Skeletal muscle tissue (tissue), 3 donors: ENCODE measurements at regions not wholly inside any gene's neighbourhood (a gene's known extent, or its start where the extent isn't known, plus 50 kb on each side); places are given as distances from the start of the nearest gene placed in this dataset.

Experiments used
- H3K27ac ChIP-seq: one replicate; pipeline ENCODE4 v1.7.0; 2013; ENCODE audit warnings: mild to moderate bottlenecking, low read depth, low read length, inconsistent platforms
- H3K27me3 ChIP-seq, 3 donors: one replicate each; pipeline ENCODE4 v1.7.0; 2013; ENCODE audit warnings: low read length in 3 of 3; ENCODE audit not compliant: control insufficient read depth in 3 of 3, insufficient read depth in 3 of 3
- H3K36me3 ChIP-seq, 3 donors: one replicate each; pipeline ENCODE4 v1.7.0; 2013; ENCODE audit warnings: low read length in 3 of 3; ENCODE audit not compliant: control insufficient read depth in 3 of 3, insufficient read depth in 3 of 3
- H3K4me1 ChIP-seq, 3 donors: one replicate each; pipeline ENCODE4 v1.7.0; 2013; ENCODE audit warnings: low read length in 3 of 3, mild to moderate bottlenecking in 3 of 3; ENCODE audit not compliant: control insufficient read depth in 3 of 3, insufficient read depth in 3 of 3
- H3K4me3 ChIP-seq, 3 donors: one replicate each; pipeline ENCODE4 v1.7.0; 2013; ENCODE audit warnings: low read length in 3 of 3
- H3K9ac ChIP-seq, 3 donors: one replicate each; pipeline ENCODE4 v1.7.0; 2013; ENCODE audit warnings: low read length in 3 of 3, mild to moderate bottlenecking in 3 of 3, moderate library complexity in 2 of 3, low read depth in 1 of 3
- H3K9me3 ChIP-seq, 3 donors: one replicate each; pipeline ENCODE4 v1.7.0; 2013; ENCODE audit warnings: low read length in 3 of 3; ENCODE audit not compliant: control insufficient read depth in 3 of 3
- donor health status: Osteomylitis.

DNA sequence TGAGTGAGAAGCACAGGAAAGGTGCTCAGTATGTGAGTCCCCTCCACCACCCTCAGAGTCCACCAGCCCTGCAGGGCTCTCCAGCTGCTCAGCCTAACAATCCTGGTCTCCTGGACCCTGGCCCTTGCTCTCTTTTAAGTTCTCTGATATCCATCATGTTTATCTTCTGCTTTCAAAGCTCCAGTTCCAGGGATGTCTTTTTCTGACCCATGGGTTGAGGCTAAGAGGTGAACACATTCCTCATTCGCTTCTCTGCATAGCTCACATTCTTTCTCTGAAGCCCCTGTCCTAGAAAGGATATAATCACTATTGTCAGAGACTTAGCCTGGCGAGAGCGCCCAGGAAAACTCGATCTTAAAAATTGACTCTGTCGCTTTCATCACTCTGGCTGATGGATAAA, 86.4 kb downstream of the ARL4C start:
- no peaks in the 10 kb centered on the region for H3K4me1 ChIP-seq
- no peak overlapping the region for H3K9ac ChIP-seq
- no peak overlapping the region for H3K27ac ChIP-seq
- H3K4me3 ChIP-seq, result no peak overlapping the region
- no peaks in the 10 kb centered on the region for H3K36me3 ChIP-seq
- no peaks in the 10 kb centered on the region for H3K27me3 ChIP-seq
- no peaks in the 10 kb centered on the region for H3K9me3 ChIP-seq

DNA sequence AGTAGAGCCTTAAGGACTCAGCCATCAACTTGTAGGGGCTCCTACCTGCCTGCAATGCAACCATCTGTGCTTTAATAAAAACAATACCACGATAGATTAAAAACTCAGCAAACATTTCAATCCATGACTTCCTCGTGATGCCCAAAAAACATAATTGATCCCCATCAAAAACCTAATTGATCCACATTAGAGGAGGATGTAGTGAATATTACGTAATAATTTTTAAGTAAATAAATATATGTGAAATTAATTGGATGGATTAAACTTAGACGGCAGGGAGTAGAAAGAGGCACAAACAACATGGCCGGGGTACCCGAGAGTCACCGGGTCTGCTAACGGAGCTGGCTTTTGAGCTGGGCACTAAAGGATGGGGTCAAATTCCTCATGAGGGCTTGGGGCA, 87.3 kb downstream of the ARL4C start:
- no peaks in the 10 kb centered on the region for H3K36me3 ChIP-seq
- H3K4me3 ChIP-seq, result no peak overlapping the region
- no peak overlapping the region for H3K27ac ChIP-seq
- H3K27me3 ChIP-seq, result no peaks in the 10 kb centered on the region
- H3K4me1 ChIP-seq, result peaks cover 0 to 5% (median 0%) of the 10 kb centered on the region in 3 donors
- H3K9ac ChIP-seq, result no peak overlapping the region
- no peaks in the 10 kb centered on the region for H3K9me3 ChIP-seq

DNA sequence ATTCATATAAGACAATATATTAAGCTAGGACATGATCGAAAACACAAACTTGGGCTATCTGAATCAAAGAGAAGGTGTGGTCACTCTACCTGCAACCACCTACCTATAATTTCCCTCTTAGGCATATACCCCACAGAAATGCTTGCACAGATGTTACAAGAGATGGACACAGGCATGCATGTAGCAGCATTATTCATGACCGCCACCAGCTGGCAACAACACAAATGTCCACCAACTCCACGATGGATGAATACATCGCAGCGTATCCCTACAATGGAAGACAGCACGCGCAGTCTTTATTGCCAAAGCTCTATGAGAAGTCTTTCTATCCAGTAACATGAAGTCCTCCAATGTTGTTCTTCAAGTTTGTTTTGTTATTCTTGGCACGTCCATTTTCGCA, 90.8 kb downstream of the ARL4C start:
- H3K9ac ChIP-seq, result no peak overlapping the region
- peaks cover 0 to 5% (median 0%) of the 10 kb centered on the region in 3 donors for H3K4me1 ChIP-seq
- no peak overlapping the region for H3K4me3 ChIP-seq
- H3K27ac ChIP-seq, result no peak overlapping the region
- H3K9me3 ChIP-seq, result no peaks in the 10 kb centered on the region
- H3K27me3 ChIP-seq, result peaks cover 0 to 6% (median 0%) of the 10 kb centered on the region in 3 donors
- H3K36me3 ChIP-seq, result no peaks in the 10 kb centered on the region

DNA sequence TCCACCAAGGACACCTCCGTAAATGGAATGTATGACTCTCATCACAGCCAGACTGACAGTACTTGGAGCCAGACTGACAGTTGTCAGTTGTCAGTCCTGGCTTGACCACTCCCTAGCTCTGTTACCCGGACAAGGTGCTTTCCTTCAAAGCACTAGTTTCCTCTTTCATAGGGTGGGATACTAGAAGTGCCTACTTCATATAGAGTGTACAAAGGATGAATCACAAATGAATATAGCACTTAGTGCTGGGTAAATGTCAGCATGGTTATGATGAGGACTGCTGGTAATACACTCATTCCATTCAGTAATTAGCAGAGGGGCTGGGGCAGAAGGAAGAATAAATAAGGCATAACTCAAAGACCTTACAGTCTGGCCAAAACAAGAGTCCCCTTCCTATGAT, 91.4 kb downstream of the ARL4C start:
- Histone ChIP-seq H3K9me3 (no peaks in the 10 kb centered on the region), H3K27me3 (peaks cover 0 to 6% (median 0%) of the 10 kb centered on the region in 3 donors), H3K4me1 (peaks cover 0 to 5% (median 0%) of the 10 kb centered on the region in 3 donors), H3K9ac (no peak overlapping the region), H3K27ac (no peak overlapping the region), H3K4me3 (no peak overlapping the region), H3K36me3 (no peaks in the 10 kb centered on the region)

DNA sequence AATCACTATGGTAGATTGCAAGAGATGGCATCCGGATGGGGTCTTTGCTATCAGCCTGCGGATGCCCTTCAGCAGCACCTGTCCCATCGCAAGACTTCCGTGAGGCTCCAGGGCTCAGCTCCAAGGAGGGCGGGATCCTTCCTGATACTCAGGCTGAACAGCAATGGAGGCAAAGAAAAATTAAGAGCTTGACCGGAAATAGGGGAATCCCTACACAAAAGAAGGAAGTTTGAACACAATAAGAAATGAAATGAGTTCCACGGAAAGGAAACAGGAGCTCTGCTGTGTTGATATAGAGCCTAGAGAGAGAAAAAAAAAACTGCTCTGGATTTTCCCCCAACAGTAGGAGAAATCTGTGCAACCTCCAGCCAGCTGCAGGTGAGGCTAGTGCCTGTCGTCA, 91.9 kb downstream of the ARL4C start:
- H3K9me3 ChIP-seq, result no peaks in the 10 kb centered on the region
- no peak overlapping the region for H3K27ac ChIP-seq
- H3K4me3 ChIP-seq, result no peak overlapping the region
- H3K27me3 ChIP-seq, result peaks cover 0 to 6% (median 0%) of the 10 kb centered on the region in 3 donors
- no peak overlapping the region for H3K9ac ChIP-seq
- no peaks in the 10 kb centered on the region for H3K36me3 ChIP-seq
- H3K4me1 ChIP-seq, result peaks cover 0 to 5% (median 0%) of the 10 kb centered on the region in 3 donors

DNA sequence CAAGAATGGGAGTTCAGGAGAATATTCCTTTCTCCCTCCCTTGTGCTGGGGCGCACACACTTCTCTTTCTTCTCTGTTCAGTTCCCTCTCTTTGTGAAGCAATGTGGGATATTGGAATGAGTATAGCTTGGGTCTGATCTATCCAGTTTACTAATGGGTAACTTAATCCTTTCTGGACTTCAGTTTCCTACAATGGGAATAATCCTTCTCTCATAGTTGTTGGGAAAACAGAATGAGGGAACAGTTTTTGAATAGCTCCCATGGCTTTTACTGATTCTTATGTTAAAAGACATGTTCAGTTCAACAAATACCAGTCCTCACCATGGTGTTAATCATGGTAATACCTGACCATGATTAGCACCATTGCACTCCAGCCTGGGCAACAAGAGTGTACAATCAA, 93.1 kb downstream of the ARL4C start:
- Histone ChIP-seq H3K27me3 (peaks cover 0 to 6% (median 0%) of the 10 kb centered on the region in 3 donors), H3K4me3 (no peak overlapping the region), H3K9me3 (no peaks in the 10 kb centered on the region), H3K9ac (no peak overlapping the region), H3K36me3 (no peaks in the 10 kb centered on the region), H3K27ac (no peak overlapping the region), H3K4me1 (peaks cover 0 to 5% (median 0%) of the 10 kb centered on the region in 3 donors)

DNA sequence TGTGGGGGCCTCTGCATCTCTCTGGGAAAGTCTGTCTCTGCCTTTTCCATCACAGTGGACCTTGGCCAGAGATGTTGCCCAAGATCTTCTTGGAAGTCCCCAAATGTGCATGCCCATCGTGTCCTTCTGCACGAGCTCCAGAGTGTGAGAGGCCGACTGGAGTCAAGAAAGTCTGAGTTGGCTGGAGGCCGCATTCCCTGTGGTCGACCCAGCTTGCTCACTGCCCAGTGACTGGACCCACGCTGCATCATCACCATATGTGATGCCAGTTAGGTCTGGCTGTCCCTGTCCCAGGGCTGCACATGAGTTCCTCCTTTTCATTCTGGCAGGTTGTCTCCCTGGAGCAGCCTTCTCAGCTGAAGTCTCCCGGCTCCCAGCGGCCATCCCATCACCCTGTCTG, 93.8 kb downstream of the ARL4C start:
- Histone ChIP-seq H3K27ac (no peak overlapping the region), H3K9ac (no peak overlapping the region), H3K4me3 (no peak overlapping the region), H3K4me1 (peaks cover 0 to 5% (median 0%) of the 10 kb centered on the region in 3 donors), H3K36me3 (no peaks in the 10 kb centered on the region), H3K9me3 (no peaks in the 10 kb centered on the region), H3K27me3 (peaks cover 0 to 6% (median 0%) of the 10 kb centered on the region in 3 donors)

DNA sequence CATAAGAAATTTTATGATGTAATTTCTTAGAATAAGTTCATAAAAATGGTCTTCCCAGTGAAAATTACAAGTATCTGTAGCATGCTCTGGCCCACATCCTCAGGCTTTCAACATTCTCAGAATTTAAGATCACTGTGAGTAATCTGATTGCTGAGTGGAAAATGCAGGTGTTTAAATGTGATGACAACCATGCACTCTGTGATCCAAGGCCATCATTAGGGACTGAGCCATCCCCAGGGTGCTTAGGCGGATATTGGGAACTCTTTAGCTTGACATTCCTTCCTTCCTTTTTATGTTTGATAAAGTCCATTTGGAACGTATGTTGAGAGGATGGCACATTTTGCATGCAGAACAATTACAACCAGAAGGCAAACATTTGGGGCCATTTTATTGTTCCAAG, 95.5 kb downstream of the ARL4C start:
- Histone ChIP-seq H3K4me3 (no peak overlapping the region), H3K27me3 (peaks cover 0 to 6% (median 0%) of the 10 kb centered on the region in 3 donors), H3K9me3 (no peaks in the 10 kb centered on the region), H3K4me1 (peaks cover 0 to 7% (median 0%) of the 10 kb centered on the region in 3 donors), H3K27ac (no peak overlapping the region), H3K9ac (no peak overlapping the region), H3K36me3 (no peaks in the 10 kb centered on the region)

DNA sequence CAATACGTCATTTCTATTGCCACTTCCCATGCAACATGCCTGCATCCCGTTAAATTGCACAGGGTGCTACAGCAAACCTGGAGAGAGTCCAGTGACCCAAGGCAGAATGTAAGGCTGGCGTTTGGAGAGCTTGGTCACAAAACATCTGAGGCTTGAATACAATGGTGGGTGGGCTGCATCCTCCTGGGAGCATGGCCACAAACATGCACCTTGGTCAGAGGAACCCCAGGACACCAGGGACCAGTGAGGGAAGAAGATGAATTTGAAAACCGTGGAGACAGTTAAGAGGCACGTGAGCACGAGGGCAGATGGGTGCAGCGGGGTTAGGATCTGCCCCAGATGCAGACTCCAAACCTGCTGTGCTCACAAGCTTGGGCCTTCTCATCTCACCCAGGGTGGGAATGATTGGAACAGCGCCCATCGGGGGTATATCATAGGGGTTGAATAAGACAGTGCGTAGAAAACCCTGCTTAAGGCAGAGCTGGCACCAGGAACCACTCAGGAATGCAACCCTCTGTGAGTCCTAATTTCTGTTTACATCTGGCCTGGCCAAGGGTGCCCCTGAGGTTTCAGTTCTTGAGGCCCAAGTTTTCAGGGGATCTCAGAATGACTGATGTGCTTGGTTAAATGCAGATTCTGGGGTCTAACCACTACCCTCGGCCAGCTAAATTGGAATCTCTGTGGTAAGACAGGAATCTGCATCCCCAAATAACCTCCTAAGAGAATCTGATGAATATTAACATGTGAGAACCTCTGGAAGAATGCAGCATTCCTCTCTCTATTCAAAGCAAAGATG, 97.2 kb downstream of the ARL4C start:
- Histone ChIP-seq H3K9ac (no peak overlapping the region), H3K36me3 (no peaks in the 10 kb centered on the region), H3K9me3 (no peaks in the 10 kb centered on the region), H3K4me3 (no peak overlapping the region), H3K27me3 (peaks cover 0 to 6% (median 0%) of the 10 kb centered on the region in 3 donors), H3K27ac (no peak overlapping the region), H3K4me1 (peaks cover 0 to 7% (median 3%) of the 10 kb centered on the region in 3 donors)

DNA sequence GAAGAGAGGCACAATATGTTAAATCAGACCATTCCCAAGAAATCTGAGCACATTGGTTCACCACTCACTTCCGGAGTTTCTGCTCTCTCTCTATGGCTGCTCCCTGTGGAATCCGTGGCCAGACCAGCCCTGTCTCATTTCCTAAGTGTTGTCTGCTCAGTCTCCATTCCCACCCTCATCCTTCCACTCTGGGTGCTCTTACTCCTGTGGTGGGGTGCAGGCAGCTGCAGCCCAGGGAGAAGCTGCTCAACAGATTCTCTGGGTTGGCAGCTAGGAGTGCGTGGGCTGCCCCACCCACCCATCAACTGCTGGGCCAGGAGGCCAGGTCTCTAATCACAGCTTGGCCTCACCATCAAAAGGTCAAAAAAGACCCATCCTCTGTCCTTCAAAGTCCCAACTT, 98.3 kb downstream of the ARL4C start:
- H3K9ac ChIP-seq, result no peak overlapping the region
- no peaks in the 10 kb centered on the region for H3K36me3 ChIP-seq
- H3K27me3 ChIP-seq, result peaks cover 0 to 4% (median 0%) of the 10 kb centered on the region in 3 donors
- no peak overlapping the region for H3K27ac ChIP-seq
- peaks cover 0 to 7% (median 3%) of the 10 kb centered on the region in 3 donors for H3K4me1 ChIP-seq
- no peak overlapping the region for H3K4me3 ChIP-seq
- H3K9me3 ChIP-seq, result no peaks in the 10 kb centered on the region
